Stomach (tissue), 4 donors: ENCODE measurements at regions not wholly inside any gene's neighbourhood (a gene's known extent, or its start where the extent isn't known, plus 50 kb on each side); places are given as distances from the start of the nearest gene placed in this dataset.

Source experiments
- EP300 ChIP-seq: sonication (generic); formaldehyde crosslinking; IDR thresholded peaks from one replicate; pipeline ENCODE4 v1.6.1; 2017; ENCODE audit warnings: antibody characterized with exemption
- POLR2A ChIP-seq, 4 donors: fragments of 450-650 bp; IDR thresholded peaks; one replicate each; pipeline ENCODE4 v1.6.1; 2016; ENCODE audit warnings: antibody characterized with exemption in 4 of 4, control low read depth in 2 of 4, mild to moderate bottlenecking in 1 of 4, moderate library complexity in 1 of 4
- TF ChIP-seq, protein P1 (sequence below), 7 experiments: fragments of 450-650 bp in 4 of 7; fragments of 200-600 bp in 3 of 7; sonication (generic) in 3 of 7; IDR thresholded peaks; one replicate each; pipeline ENCODE4 v1.5.1; 2016 to 2019; ENCODE audit warnings: antibody characterized with exemption in 7 of 7, control low read depth in 2 of 7, mild to moderate bottlenecking in 1 of 7

DNA sequence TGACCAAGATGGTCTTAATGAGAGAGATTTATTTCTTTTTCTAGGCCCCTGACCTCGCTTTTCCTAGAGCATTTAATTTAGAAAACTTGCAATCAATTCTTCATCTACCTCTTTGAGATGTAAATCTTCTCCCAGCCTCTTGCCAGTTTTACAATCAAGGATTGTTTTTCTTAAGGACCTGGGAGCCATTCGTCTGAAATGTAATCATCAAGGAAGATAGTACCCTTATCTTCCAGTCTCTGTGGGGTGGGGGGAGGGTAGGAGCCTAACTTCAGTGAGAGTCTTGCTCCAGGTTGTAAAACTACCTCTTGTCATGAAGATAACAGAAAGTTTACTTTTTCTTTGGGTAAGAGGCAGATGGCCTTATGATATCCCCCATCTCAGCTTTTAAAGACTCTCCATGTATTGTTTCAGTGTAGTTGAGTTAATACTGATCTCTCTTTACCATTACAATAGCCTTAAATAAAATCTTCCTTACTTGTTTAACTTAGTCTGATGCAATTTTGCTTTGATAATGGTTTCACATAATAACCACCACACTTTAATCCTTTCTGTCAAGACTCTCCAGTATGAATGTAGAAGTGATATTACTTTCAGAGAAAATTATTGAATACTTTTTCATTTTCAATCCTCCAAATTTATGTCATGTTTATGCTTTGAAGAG, 110.2 kb upstream of the CPHXL start:
- TF ChIP-seq, protein P1, sequence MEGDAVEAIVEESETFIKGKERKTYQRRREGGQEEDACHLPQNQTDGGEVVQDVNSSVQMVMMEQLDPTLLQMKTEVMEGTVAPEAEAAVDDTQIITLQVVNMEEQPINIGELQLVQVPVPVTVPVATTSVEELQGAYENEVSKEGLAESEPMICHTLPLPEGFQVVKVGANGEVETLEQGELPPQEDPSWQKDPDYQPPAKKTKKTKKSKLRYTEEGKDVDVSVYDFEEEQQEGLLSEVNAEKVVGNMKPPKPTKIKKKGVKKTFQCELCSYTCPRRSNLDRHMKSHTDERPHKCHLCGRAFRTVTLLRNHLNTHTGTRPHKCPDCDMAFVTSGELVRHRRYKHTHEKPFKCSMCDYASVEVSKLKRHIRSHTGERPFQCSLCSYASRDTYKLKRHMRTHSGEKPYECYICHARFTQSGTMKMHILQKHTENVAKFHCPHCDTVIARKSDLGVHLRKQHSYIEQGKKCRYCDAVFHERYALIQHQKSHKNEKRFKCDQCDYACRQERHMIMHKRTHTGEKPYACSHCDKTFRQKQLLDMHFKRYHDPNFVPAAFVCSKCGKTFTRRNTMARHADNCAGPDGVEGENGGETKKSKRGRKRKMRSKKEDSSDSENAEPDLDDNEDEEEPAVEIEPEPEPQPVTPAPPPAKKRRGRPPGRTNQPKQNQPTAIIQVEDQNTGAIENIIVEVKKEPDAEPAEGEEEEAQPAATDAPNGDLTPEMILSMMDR (IDR thresholded peaks at IDR 0.05): no peak
- TF ChIP-seq EP300 (no peak), POLR2A (IDR thresholded peaks at IDR 0.05) (no peak)
